HG02885 (cell line): ENCODE measurements at regions not wholly inside any gene's neighbourhood (a gene's known extent, or its start where the extent isn't known, plus 50 kb on each side); places are given as distances from the start of the nearest gene placed in this dataset.
A peak's percentile ranks its signal among the peaks of the same experiment; 100 is the strongest.
"Not testable (repeated sequence)": the region's sequence is repeated elsewhere in the genome, so short reads cannot be mapped to it uniquely, and the experiment has no call there.

ENCODE experiments used
- ATAC-seq: cut with Tn5 transposase; IDR thresholded peaks from one replicate; pipeline ENCODE4 v1.9.1; 2021; ENCODE audit warnings: mild to moderate bottlenecking; ENCODE audit not compliant: unreplicated experiment, poor library complexity

DNA sequence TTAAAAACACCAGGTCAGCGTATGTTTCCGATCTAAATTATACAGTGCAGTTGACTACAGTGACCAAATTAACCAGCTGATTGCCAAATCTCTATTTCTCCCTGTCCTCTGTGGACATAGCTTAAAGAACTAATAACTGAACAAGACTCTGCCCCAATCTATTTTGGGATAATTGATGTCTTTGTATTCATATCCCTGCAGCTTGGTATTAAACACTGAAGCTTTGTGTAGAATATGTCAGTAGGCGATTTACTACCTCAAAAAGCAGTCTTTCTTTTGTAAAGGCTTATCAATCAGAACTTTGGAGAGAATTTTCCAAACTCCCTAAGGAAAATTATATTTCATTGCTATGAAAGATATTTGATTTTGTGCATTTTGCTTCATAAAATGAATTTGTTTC, 258.2 kb downstream of the SOX2 start:
- no peak for ATAC-seq

GRCh38 chr3:181971424-181971823, 259.7 kb downstream of the SOX2 start:
- ATAC-seq, result no peak

GRCh38 chr3:181974198-181974597, 262.5 kb downstream of the SOX2 start:
- no peak for ATAC-seq

DNA sequence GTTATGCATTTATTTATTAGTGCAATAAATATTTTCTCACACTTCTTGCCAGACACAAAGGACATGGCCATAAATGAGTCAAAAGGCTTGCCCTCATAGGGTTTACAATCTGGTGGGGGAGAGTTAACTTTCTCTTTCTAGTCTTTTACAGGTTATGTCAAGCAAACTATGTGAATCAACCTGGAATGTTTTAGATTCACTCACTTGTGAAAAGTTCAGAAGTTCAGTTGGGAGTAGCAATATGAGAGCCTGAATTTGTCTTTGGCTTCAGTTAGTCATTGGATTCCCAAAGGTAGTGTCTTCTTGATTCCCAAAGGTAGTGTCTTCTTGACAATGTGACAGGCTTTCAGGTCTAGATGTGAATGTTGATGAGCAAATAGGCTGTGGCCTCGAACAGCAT, 264.8 kb downstream of the SOX2 start:
- ATAC-seq, result no peak

- ATAC-seq, result no peak
Observed at GRCh38 chr3:181985386-181985785, 273.7 kb downstream of the SOX2 start.

DNA sequence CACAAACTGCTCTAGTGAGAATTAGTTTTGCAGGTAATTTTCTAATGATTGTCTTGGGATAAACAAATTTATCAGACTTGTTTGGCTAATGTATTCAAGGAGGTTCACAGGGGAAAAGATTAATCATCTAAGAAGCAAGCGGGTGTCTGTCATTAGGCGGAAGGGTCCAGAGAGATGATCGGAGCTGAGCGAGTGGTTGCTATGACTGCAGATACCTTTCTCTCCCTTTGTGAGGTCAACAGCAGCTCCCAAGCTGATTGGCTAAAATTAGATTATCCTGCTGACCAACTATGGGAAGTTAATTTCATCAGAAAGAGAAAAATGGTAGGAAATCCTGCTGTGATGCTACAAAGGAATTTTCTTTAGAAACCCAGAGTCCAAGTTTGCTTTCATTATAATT, 276.0 kb downstream of the SOX2 start:
- ATAC-seq, result no peak

DNA sequence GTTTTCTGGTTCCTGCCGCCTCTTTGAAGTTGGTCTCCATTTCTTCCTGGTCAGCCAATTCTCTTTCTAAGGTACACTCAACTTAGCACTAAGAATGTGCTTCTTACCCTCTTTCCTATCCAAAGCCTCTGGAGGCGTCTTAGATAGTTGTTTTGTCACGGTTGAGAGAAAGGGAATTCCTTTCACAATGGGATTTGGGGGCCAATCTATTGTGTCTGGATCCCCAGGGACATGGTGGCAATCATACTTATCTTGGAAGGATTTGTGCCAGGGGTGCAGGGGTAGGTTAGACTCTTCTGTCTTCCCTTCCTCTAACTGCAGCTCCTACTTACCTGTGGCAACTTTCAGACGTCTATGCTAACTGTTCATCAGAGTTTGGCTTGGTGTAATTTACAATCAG, 287.1 kb downstream of the SOX2 start:
- peak; percentile 9 for ATAC-seq

GRCh38 chr3:181999314-181999713, 287.6 kb downstream of the SOX2 start:
- peak; percentile 75 for ATAC-seq

- ATAC-seq, result no peak
Observed at GRCh38 chr3:182000447-182000846, 288.7 kb downstream of the SOX2 start.

DNA sequence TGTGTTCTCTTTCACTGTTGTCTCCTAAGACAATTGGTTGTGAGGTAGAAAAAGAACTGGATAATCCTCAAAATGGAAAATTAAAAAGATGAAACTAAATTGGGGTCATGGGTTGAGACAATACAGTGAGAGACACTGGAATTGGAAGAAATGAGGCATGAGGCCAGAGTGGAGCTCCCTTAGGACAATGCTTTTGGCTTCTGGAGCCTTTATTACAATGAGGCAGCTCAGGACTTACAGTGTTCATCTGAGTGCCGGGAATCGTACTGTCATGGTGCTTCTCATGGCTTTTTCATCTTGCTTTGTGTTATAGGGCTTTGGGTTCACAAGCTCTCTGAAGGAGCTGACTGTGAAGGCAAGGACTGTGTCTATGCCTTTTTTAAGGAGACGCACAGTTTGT, 293.5 kb downstream of the SOX2 start:
- ATAC-seq, result no peak

- ATAC-seq, result no peak
Observed at GRCh38 chr3:182005701-182006100, 294.0 kb downstream of the SOX2 start.

DNA sequence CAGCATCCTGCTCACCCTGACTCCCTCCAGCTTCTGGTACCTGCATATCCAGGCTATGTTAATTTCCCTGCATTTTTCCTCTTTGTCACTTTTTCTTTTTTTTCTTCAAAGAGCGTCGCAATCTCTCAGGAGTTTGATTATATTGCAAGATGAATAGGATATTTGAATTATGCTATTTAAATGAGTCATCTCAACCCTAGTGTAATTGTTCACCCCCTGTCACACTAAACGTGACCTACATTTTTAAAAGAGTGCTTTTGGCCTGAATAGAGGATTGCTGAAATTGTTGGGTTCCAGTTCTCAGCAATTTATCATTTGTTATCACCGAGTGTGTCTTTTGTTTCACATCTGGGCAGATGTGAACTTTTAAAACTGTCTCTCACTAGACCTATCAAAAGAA, 294.7 kb downstream of the SOX2 start:
- no peak for ATAC-seq

GRCh38 chr3:182007441-182007840, 295.7 kb downstream of the SOX2 start:
- no peak for ATAC-seq

DNA sequence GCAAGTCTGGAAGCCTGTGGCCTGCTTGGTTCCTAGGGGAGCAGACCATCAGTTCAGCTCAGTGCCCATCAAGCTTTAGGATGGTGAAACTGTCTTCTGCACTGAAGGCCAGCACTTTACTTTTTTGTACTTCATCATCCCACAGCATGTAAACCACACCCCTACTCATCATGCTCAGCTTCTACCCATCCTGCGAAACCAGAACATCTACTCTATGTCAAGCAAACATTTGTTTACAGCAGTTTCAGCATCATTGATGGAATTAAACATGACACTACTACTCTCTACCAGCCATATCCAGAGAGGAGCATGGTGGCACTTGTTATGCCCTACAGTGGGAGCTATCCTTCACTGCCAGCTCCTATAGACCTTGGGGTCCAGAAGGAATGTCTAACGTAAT, 306.6 kb downstream of the SOX2 start:
- ATAC-seq, result no peak

- no peak for ATAC-seq
Observed at GRCh38 chr3:182019926-182020325, 308.2 kb downstream of the SOX2 start.

DNA sequence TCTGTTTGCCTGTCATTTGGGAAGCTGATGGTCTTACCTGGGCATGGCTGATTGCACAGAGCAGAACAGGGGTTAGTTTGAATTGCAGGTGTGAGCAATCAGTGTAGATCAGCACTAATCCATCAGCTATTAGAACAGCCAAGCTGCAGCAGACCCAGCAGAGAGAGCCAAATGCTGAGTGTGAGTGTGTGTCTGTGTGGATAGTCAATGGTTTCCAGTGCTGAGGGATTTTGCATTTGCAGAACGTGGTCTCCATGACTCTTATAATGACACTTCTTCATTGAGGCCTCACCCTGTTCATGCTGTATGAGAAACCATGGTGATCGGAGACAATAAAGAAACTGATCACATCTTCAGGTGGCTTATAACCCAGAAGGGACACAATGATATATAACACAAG, 312.1 kb downstream of the SOX2 start:
- no peak for ATAC-seq

- ATAC-seq, result no peak
Observed at GRCh38 chr3:182027366-182027765, 315.6 kb downstream of the SOX2 start.

DNA sequence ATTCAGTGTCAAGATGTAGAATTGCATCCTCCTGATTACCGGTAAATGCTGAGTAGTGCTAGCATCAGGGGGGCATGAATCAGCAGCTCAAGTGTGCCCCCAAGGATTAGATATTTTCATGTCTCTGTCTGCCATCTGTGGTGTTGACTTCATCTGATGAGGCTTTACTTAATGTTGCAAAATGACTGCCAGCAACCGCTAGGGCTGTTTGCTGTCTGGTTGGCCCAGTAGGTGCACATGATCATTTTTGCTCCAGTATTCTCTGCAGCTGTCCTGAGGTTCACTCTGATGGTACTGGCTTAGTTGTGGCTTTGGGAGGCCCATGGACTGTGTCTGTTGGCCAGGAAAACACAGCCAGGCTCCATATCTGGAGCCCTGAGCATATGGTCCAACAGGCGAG, 316.4 kb downstream of the SOX2 start:
- ATAC-seq, result no peak

DNA sequence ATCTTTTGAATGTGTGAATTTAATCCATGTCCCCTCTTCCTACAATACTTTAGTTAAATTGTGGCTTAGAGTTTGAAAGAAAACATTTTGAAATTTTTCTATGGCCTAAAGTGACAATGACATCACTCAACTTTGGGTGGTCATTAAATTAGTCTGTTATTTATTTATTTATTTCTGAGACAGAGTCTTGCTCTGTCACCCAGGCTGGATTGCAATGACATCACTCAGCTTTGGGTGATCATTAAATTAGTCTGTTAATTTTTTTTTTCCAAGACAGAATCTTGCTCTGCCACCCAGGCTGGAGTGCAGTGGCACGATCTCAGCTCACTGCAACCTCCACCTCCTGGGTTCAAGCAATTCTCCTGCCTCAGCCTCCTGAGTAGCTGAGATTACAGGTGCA, 322.5 kb downstream of the SOX2 start:
- not testable (repeated sequence) for ATAC-seq

DNA sequence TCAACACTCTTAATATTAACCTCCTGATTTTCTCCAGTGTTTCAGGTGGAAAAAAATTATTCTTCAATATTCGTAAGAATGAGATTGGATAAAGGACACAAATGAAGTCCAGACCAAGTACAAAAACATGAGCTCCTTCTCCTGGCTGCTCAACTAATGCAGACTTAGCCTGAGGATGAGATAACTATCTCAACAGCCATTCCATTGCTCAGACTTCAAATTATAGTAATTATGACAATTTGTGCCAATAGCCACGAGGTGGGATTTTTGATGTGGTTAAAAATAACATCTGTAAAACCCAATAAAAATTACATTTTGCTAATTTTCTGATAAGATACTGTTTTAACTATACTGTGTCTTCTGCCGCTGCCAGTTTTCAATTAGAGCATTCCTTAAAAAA, 323.6 kb downstream of the SOX2 start:
- no peak for ATAC-seq

- ATAC-seq, result no peak
Observed at GRCh38 chr3:182036382-182036781, 324.7 kb downstream of the SOX2 start.

- no peak for ATAC-seq
Observed at GRCh38 chr3:182041668-182042291, 330.1 kb downstream of the SOX2 start.

- ATAC-seq, result no peak
Observed at GRCh38 chr3:182045736-182046135, 334.0 kb downstream of the SOX2 start.
